B cell (primary cell): ENCODE measurements at regions not wholly inside any gene's neighbourhood (a gene's known extent, or its start where the extent isn't known, plus 50 kb on each side); places are given as distances from the start of the nearest gene placed in this dataset.

Experiments used
- ATAC-seq: fragments of 200-7000 bp; cut with Tn5 transposase; one replicate; pipeline ENCODE4 v1.10.0; 2021; ENCODE audit warnings: low read depth, mild to moderate bottlenecking, moderate number of reproducible peaks, moderate library complexity
- CTCF ChIA-PET: fragments of 350-600 bp; sonication (Branson Sonifier 250); formaldehyde crosslinking; loops from one replicate; lab custom pipeline; 2021; ENCODE audit warnings: antibody characterized with exemption, inconsistent platforms; lab: Charles Lee
- POLR2A ChIA-PET: fragments of 350-600 bp; sonication (Branson Sonifier 250); formaldehyde crosslinking; loops from one replicate; lab custom pipeline; 2021; ENCODE audit warnings: antibody characterized with exemption; lab: Charles Lee
- DNase-seq: peaks from one replicate; pipeline ENCODE4 v3.0.0; 2013
- H2AFZ ChIP-seq: 2 replicates; pipeline ENCODE4 v1.6.1; 2012; ENCODE audit warnings: mild to moderate bottlenecking, low read depth, low read length; ENCODE audit not compliant: insufficient read depth, poor library complexity, severe bottlenecking
- H3K27ac ChIP-seq, 2 donors: 1 replicate in 1 of 2; 2 replicates in 1 of 2; pipeline ENCODE4 v1.5.1; 2012 to 2013; ENCODE audit warnings: low read length in 2 of 2, mild to moderate bottlenecking in 2 of 2, moderate library complexity in 1 of 2
- H3K27me3 ChIP-seq, 4 experiments: fragments of 200-600 bp in 1 of 4; sonication (generic) in 1 of 4; replicated peaks in 1 of 4; 1 replicate in 2 of 4; 2 replicates in 2 of 4; pipeline versions ENCODE4 v1.6.1 to v1.7.0; 2013 to 2016; ENCODE audit warnings: low read length in 3 of 4, mild to moderate bottlenecking in 2 of 4, mixed read lengths in 1 of 4, moderate library complexity in 1 of 4; ENCODE audit not compliant: insufficient read depth in 4 of 4, control insufficient read depth in 3 of 4; ENCODE audit errors: control extremely low read depth in 1 of 4
- H3K36me3 ChIP-seq, 2 experiments: replicated peaks in 1 of 2; 1 replicate in 1 of 2; 2 replicates in 1 of 2; pipeline versions ENCODE4 v1.6.1 to v1.7.1; 2013; ENCODE audit warnings: low read length in 1 of 2; ENCODE audit not compliant: insufficient read depth in 2 of 2, control insufficient read depth in 1 of 2; ENCODE audit errors: control extremely low read depth in 1 of 2, extremely low read depth in 1 of 2
- H3K4me1 ChIP-seq, 2 donors: fragments of 200-600 bp in 1 of 2; sonication (generic) in 1 of 2; 1 replicate in 1 of 2; 2 replicates in 1 of 2; pipeline versions ENCODE4 v1.5.1 to v1.6.1; 2013 to 2017; ENCODE audit warnings: low read length in 2 of 2; ENCODE audit not compliant: control insufficient read depth in 2 of 2, insufficient read depth in 2 of 2
- H3K4me2 ChIP-seq: replicated peaks from 2 replicates; pipeline ENCODE3; 2012; ENCODE audit warnings: mild to moderate bottlenecking, low read depth, low read length; ENCODE audit not compliant: poor library complexity, severe bottlenecking
- H3K4me3 ChIP-seq, 5 experiments: fragments of 200-600 bp in 1 of 5; sonication (generic) in 1 of 5; 1 replicate in 3 of 5; 2 replicates in 2 of 5; pipeline versions ENCODE4 v1.5.1 to v1.7.0; 2011 to 2016; ENCODE audit warnings: low read length in 4 of 5, mild to moderate bottlenecking in 4 of 5, low read depth in 2 of 5, control low read depth in 1 of 5, moderate library complexity in 1 of 5; ENCODE audit not compliant: insufficient read depth in 1 of 5; ENCODE audit errors: control extremely low read depth in 1 of 5, extremely low read depth in 1 of 5
- H3K79me2 ChIP-seq: fragments of 200-600 bp; sonication (generic); one replicate; pipeline ENCODE4 v1.6.0; 2016; ENCODE audit warnings: low read length; ENCODE audit not compliant: control insufficient read depth, insufficient read depth
- H3K9ac ChIP-seq: fragments of 200-600 bp; sonication (generic); 2 replicates; pipeline ENCODE4 v1.6.1; 2017; ENCODE audit warnings: mild to moderate bottlenecking, low read length, moderate library complexity
- H3K9me3 ChIP-seq, 3 donors: one replicate each; pipeline versions ENCODE4 v1.6.1 to v1.7.1; 2013; ENCODE audit warnings: low read length in 2 of 3; ENCODE audit not compliant: control insufficient read depth in 2 of 3, insufficient read depth in 1 of 3; ENCODE audit errors: control extremely low read depth in 1 of 3
- H4K20me1 ChIP-seq: 2 replicates; pipeline ENCODE4 v1.6.0; 2012; ENCODE audit warnings: mild to moderate bottlenecking, low read length; ENCODE audit not compliant: insufficient read depth, control insufficient read depth, poor library complexity, severe bottlenecking
- H3K27ac Mint-ChIP-seq: one replicate; pipeline ENCODE4 v1.8.0; 2021; ENCODE audit warnings: mixed read lengths
- H3K27me3 Mint-ChIP-seq: one replicate; pipeline ENCODE4 v1.8.0; 2021; ENCODE audit warnings: mixed read lengths
- H3K4me1 Mint-ChIP-seq: one replicate; pipeline ENCODE4 v1.8.0; 2021; ENCODE audit warnings: mixed read lengths
- H3K4me3 Mint-ChIP-seq: one replicate; pipeline ENCODE4 v1.8.0; 2021; ENCODE audit warnings: mixed read lengths
- H3K9me3 Mint-ChIP-seq: one replicate; pipeline ENCODE4 v1.8.0; 2022; ENCODE audit warnings: mixed read lengths; ENCODE audit not compliant: insufficient read depth
- CTCF ChIP-seq: fragments of 200-600 bp; IDR thresholded peaks from one replicate; pipeline ENCODE4 v1.8.0; 2022; ENCODE audit warnings: antibody characterized with exemption, mild to moderate bottlenecking
- EZH2 ChIP-seq: IDR thresholded peaks from 2 replicates; pipeline ENCODE4 v1.6.1; 2012; ENCODE audit warnings: borderline replicate concordance, low read depth, mild to moderate bottlenecking, moderate library complexity, low read length; ENCODE audit not compliant: insufficient read depth, poor library complexity, severe bottlenecking
- WGBS: methylation state at CpG from one replicate; pipeline ENCODE4 v1.1.5; 2013; ENCODE audit warnings: missing lambda C conversion rate; ENCODE audit not compliant: insufficient coverage; 5-methylcytosine and 5-hydroxymethylcytosine counted together
- intact Hi-C: fragments of 100-400 bp; cut with micrococcal nuclease; formaldehyde crosslinking; loops from one replicate; pipeline ENCODE4 v1.10.0; 2022

- DNase-seq (no peak), ATAC-seq (no peak)
- Histone ChIP-seq H3K27me3 (peaks cover 0 to 4% (median 0%) of the 10 kb centered on the region in 4 experiments), H3K36me3 (no peaks in the 10 kb centered on the region), H3K27ac (no peak overlapping the region), H3K4me1 (peaks cover 10 to 21% of the 10 kb centered on the region in 2 donors), H3K9me3 (peaks cover 0 to 16% (median 3%) of the 10 kb centered on the region in 3 donors), H3K79me2 (no peaks in the 10 kb centered on the region), H3K9ac (no peak overlapping the region), H2AFZ (no peak overlapping the region), H4K20me1 (no peaks in the 10 kb centered on the region), H3K4me3 (no peak overlapping the region), H3K4me2 (no peak overlapping the region)
- POLR2A ChIA-PET: no interaction called here
- H3K4me3 Mint-ChIP-seq: no peak overlapping the region
- 95% methylated on average over 12 of the region's 12 CpGs for WGBS
- intact Hi-C loops: loop anchor here (10.0 kb wide), 1 partner anchor 125 kb away; the partner anchor contains the start of gene ATL2
- TF ChIP-seq EZH2 (no peak), CTCF (no peak)
- peaks cover 15% of the 10 kb centered on the region for H3K4me1 Mint-ChIP-seq
- no peak overlapping the region for H3K27ac Mint-ChIP-seq
- H3K9me3 Mint-ChIP-seq: peaks cover 7% of the 10 kb centered on the region
- CTCF ChIA-PET: interaction anchor here (2.8 to 4.1 kb wide), 2 partner anchors 9 to 185 kb away, joined by 10 to 53 read pairs; no protein-coding TSS in a partner anchor
- H3K27me3 Mint-ChIP-seq: peaks cover 9% of the 10 kb centered on the region
Observed at GRCh38 chr2:38500283-38500634, 102.5 kb downstream of the HNRNPLL start.

GRCh38 chr2:38499548-38500282 lies 103.0 kb downstream of the HNRNPLL start:
- Histone ChIP-seq H3K4me1 (peaks cover 10 to 21% of the 10 kb centered on the region in 2 donors), H3K9ac (no peak overlapping the region), H3K27ac (no peak overlapping the region), H4K20me1 (no peaks in the 10 kb centered on the region), H3K36me3 (no peaks in the 10 kb centered on the region), H3K4me3 (no peak overlapping the region), H3K79me2 (no peaks in the 10 kb centered on the region), H3K4me2 (no peak overlapping the region), H3K27me3 (peaks cover 0 to 4% (median 0%) of the 10 kb centered on the region in 4 experiments), H2AFZ (no peak overlapping the region), H3K9me3 (peaks cover 0 to 16% (median 3%) of the 10 kb centered on the region in 3 donors)
- H3K4me1 Mint-ChIP-seq: peaks cover 15% of the 10 kb centered on the region
- no peak for TF ChIP-seq EZH2
- TF ChIP-seq CTCF: no peak
- peaks cover 9% of the 10 kb centered on the region for H3K27me3 Mint-ChIP-seq
- H3K27ac Mint-ChIP-seq: no peak overlapping the region
- no peak for DNase-seq
- no peak overlapping the region for H3K4me3 Mint-ChIP-seq
- no peak for ATAC-seq
- intact Hi-C loops: loop anchor here (10.0 kb wide), 1 partner anchor 125 kb away; the partner anchor contains the start of gene ATL2
- H3K9me3 Mint-ChIP-seq: peaks cover 7% of the 10 kb centered on the region
- WGBS: 91% methylated on average over 5 of the region's 9 CpGs
- ChIA-PET POLR2A (interaction anchor here (0.5 kb wide), 1 partner anchor 337 kb away, joined by 5 read pairs; no protein-coding TSS in a partner anchor), CTCF (interaction anchor here (0.6 to 4.1 kb wide), 4 partner anchors 10 to 1734 kb away, joined by 3 to 53 read pairs (median 6); no protein-coding TSS in a partner anchor)
